ENCODE measurements at regions not wholly inside any gene's neighbourhood (a gene's known extent, or its start where the extent isn't known, plus 50 kb on each side); places are given as distances from the start of the nearest gene placed in this dataset.

GRCh38 chr12:114616081-114616480, 67.9 kb downstream of the TBX3 start:
- H3K9me3 ChIP-seq: peaks cover 0 to 3% (median 0%) of the 10 kb centered on the region in 3 donors
- no peaks in the 10 kb centered on the region for H3K4me1 ChIP-seq
- no peak for TF ChIP-seq POLR2A (IDR thresholded peaks at IDR 0.05)
- TF ChIP-seq, protein P1, sequence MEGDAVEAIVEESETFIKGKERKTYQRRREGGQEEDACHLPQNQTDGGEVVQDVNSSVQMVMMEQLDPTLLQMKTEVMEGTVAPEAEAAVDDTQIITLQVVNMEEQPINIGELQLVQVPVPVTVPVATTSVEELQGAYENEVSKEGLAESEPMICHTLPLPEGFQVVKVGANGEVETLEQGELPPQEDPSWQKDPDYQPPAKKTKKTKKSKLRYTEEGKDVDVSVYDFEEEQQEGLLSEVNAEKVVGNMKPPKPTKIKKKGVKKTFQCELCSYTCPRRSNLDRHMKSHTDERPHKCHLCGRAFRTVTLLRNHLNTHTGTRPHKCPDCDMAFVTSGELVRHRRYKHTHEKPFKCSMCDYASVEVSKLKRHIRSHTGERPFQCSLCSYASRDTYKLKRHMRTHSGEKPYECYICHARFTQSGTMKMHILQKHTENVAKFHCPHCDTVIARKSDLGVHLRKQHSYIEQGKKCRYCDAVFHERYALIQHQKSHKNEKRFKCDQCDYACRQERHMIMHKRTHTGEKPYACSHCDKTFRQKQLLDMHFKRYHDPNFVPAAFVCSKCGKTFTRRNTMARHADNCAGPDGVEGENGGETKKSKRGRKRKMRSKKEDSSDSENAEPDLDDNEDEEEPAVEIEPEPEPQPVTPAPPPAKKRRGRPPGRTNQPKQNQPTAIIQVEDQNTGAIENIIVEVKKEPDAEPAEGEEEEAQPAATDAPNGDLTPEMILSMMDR (IDR thresholded peaks at IDR 0.05): no peak
- no peak overlapping the region for H3K4me3 ChIP-seq
- intact Hi-C loops (cut with DNase I): no loop called here
- H3K27ac ChIP-seq: no peak overlapping the region
- H3K36me3 ChIP-seq: no peaks in the 10 kb centered on the region
- no peak for DNase-seq
- peaks cover 0 to 3% (median 0%) of the 10 kb centered on the region in 4 donors for H3K27me3 ChIP-seq
- WGBS, 2 donors: 75 to 87% methylated on average over 7 of the region's 7 CpGs

GRCh38 chr12:114614040-114614439, 69.9 kb downstream of the TBX3 start:
- intact Hi-C loops (cut with DNase I): no loop called here
- 58 to 64% methylated on average over 3 of the region's 3 CpGs for whole genome bisulfite sequencing, 2 donors
- Histone ChIP-seq H3K36me3 (no peaks in the 10 kb centered on the region), H3K27ac (no peak overlapping the region), H3K4me1 (no peaks in the 10 kb centered on the region), H3K27me3 (peaks cover 0 to 7% (median 0%) of the 10 kb centered on the region in 4 donors), H3K9me3 (peaks cover 0 to 3% (median 0%) of the 10 kb centered on the region in 3 donors), H3K4me3 (no peak overlapping the region)
- no peak for TF ChIP-seq POLR2A (IDR thresholded peaks at IDR 0.05)
- TF ChIP-seq, protein P1 (IDR thresholded peaks at IDR 0.05): no peak
- no peak for DNase-seq

DNA sequence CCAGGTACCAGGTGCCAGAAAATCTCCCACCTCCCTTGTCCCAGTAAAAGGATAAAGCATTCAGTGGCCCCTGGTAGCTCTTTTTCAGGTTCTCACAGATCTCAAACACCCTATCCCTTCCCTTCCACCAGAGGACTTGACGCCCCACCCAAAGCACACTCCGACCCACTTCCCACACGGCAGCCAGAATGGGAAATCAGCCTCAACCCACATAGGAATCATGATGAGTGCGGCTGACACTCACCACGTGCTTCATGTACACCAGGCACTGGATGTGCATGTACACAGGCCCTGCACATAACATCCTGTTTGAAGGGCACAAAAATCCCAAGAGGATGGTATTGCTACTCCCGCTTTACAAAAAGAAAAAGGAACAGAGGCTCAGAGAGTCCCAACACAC, 71.9 kb downstream of the TBX3 start:
- WGBS, 2 donors: 47 to 86% methylated on average over 1 to 4 of the region's 6 CpGs
- Histone ChIP-seq H3K9me3 (no peaks in the 10 kb centered on the region), H3K27ac (no peak overlapping the region), H3K27me3 (peaks cover 0 to 7% (median 0%) of the 10 kb centered on the region in 4 donors), H3K4me1 (no peaks in the 10 kb centered on the region), H3K4me3 (no peak overlapping the region), H3K36me3 (no peaks in the 10 kb centered on the region)
- DNase-seq: no peak
- TF ChIP-seq POLR2A (IDR thresholded peaks at IDR 0.05): no peak
- TF ChIP-seq, protein P1 (IDR thresholded peaks at IDR 0.05): no peak
- intact Hi-C loops (cut with DNase I): no loop called here

GRCh38 chr12:114611145-114612018, 72.6 kb downstream of the TBX3 start:
- 61 to 67% methylated on average over 8 of the region's 8 CpGs for WGBS, 2 donors
- TF ChIP-seq, protein P1 (IDR thresholded peaks at IDR 0.05): no peak
- no peak for TF ChIP-seq POLR2A (IDR thresholded peaks at IDR 0.05)
- intact Hi-C loops (cut with DNase I): no loop called here

GRCh38 chr12:114608509-114608908, 75.5 kb downstream of the TBX3 start:
- intact Hi-C loops (cut with DNase I): no loop called here
- Histone ChIP-seq H3K36me3 (no peaks in the 10 kb centered on the region), H3K27me3 (peaks cover 0 to 7% (median 0%) of the 10 kb centered on the region in 4 donors), H3K27ac (no peak overlapping the region), H3K4me1 (no peaks in the 10 kb centered on the region), H3K4me3 (no peak overlapping the region), H3K9me3 (no peaks in the 10 kb centered on the region)
- TF ChIP-seq, protein P1 (IDR thresholded peaks at IDR 0.05): no peak
- TF ChIP-seq POLR2A (IDR thresholded peaks at IDR 0.05): no peak
- no peak for DNase-seq
- WGBS, 2 donors: 67 to 71% methylated on average over 3 of the region's 3 CpGs

More at GRCh38 chr12:114611145-114612018, 72.6 kb downstream of the TBX3 start:
- DNase-seq: no peak
- no peaks in the 10 kb centered on the region for H3K4me1 ChIP-seq
- H3K27ac ChIP-seq: no peak overlapping the region
- H3K36me3 ChIP-seq: no peaks in the 10 kb centered on the region
- H3K9me3 ChIP-seq: no peaks in the 10 kb centered on the region
- peaks cover 0 to 7% (median 0%) of the 10 kb centered on the region in 4 donors for H3K27me3 ChIP-seq
- H3K4me3 ChIP-seq: no peak overlapping the region
